Karpas-422 (cell line): ENCODE measurements at regions not wholly inside any gene's neighbourhood (a gene's known extent, or its start where the extent isn't known, plus 50 kb on each side); places are given as distances from the start of the nearest gene placed in this dataset.
A peak's percentile ranks its signal among the peaks of the same experiment; 100 is the strongest.
"Not testable (repeated sequence)": the region's sequence is repeated elsewhere in the genome, so short reads cannot be mapped to it uniquely, and the experiment has no call there.

Experiments
- DNase-seq: peaks from one replicate; pipeline ENCODE4 v3.0.0-alpha.2; 2015
- H2AFZ ChIP-seq: fragments of 200-600 bp; sonication (generic); 2 replicates; pipeline ENCODE4 v1.6.1; 2014; ENCODE audit warnings: antibody characterized with exemption, low read length, mixed read lengths
- H3K27ac ChIP-seq: fragments of 200-600 bp; sonication (generic); 2 replicates; pipeline ENCODE4 v1.5.1; 2014; ENCODE audit warnings: mild to moderate bottlenecking, low read length, moderate library complexity
- H3K27me3 ChIP-seq: fragments of 200-600 bp; sonication (generic); 2 replicates; pipeline ENCODE4 v1.6.1; 2014; ENCODE audit warnings: low read length, mixed read lengths
- H3K36me3 ChIP-seq: fragments of 200-600 bp; sonication (generic); 2 replicates; pipeline ENCODE4 v1.6.1; 2014; ENCODE audit warnings: low read length, mixed read lengths; ENCODE audit not compliant: insufficient read depth
- H3K4me1 ChIP-seq: fragments of 200-600 bp; sonication (generic); 2 replicates; pipeline ENCODE4 v1.6.1; 2014; ENCODE audit warnings: mild to moderate bottlenecking, low read length, mixed read lengths
- H3K4me2 ChIP-seq: fragments of 200-600 bp; sonication (generic); 2 replicates; pipeline ENCODE4 v1.6.1; 2014; ENCODE audit warnings: low read length, low read depth, mild to moderate bottlenecking; ENCODE audit not compliant: poor library complexity, severe bottlenecking
- H3K4me3 ChIP-seq: fragments of 200-600 bp; sonication (generic); 2 replicates; pipeline ENCODE4 v1.5.1; 2014; ENCODE audit warnings: mild to moderate bottlenecking, antibody characterized with exemption, low read length, mixed read lengths
- H3K79me2 ChIP-seq: fragments of 200-600 bp; sonication (generic); 2 replicates; pipeline ENCODE4 v1.6.1; 2014; ENCODE audit warnings: mild to moderate bottlenecking, low read length, mixed read lengths
- H3K9ac ChIP-seq: fragments of 200-600 bp; sonication (generic); 2 replicates; pipeline ENCODE4 v1.6.0; 2014; ENCODE audit warnings: low read length
- H3K9me2 ChIP-seq: fragments of 200-600 bp; sonication (generic), shearing (Covaris generic); replicated peaks from 2 replicates; pipeline ENCODE4 v1.6.0; 2014; ENCODE audit warnings: mild to moderate bottlenecking, low read length, moderate library complexity; ENCODE audit not compliant: insufficient read depth
- H3K9me3 ChIP-seq: fragments of 300-700, 200-600 bp; sonication (generic); 2 replicates; pipeline ENCODE4 v1.6.1; 2014; ENCODE audit warnings: low read length, mixed read lengths
- H4K20me1 ChIP-seq: fragments of 200-600 bp; sonication (generic); 2 replicates; pipeline ENCODE4 v1.6.1; 2014; ENCODE audit warnings: mild to moderate bottlenecking, antibody characterized with exemption, low read length, low read depth; ENCODE audit not compliant: insufficient read depth

DNA sequence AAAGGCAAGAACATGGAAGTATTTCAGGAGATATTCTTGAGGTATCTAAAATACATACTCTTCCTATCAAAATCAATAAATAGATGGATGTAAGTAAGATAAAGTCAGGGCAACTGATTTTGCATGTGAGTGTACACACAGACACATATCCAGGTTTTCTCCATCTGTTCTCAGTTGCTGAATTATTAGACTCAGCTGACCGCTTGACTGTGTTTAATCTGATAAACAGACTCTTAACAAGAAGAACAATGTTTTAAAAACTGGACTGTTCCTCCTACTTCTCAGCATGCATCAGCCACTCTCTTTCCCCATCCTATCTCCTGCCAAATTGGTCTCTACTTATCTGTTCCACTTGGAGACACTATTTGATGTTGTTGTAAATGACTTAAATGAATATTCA lies 73.5 kb downstream of the GOLGA8G start:
- Histone ChIP-seq H3K9ac (no peak overlapping the region), H3K9me2 (no peaks in the 10 kb centered on the region), H3K4me2 (no peak overlapping the region), H4K20me1 (no peaks in the 10 kb centered on the region), H3K27ac (no peak overlapping the region), H3K27me3 (no peaks in the 10 kb centered on the region), H3K79me2 (no peaks in the 10 kb centered on the region), H3K4me1 (no peaks in the 10 kb centered on the region), H3K9me3 (no peaks in the 10 kb centered on the region), H3K4me3 (no peak overlapping the region), H3K36me3 (no peaks in the 10 kb centered on the region), H2AFZ (no peak overlapping the region)
- peak; percentile 37 for DNase-seq

DNA sequence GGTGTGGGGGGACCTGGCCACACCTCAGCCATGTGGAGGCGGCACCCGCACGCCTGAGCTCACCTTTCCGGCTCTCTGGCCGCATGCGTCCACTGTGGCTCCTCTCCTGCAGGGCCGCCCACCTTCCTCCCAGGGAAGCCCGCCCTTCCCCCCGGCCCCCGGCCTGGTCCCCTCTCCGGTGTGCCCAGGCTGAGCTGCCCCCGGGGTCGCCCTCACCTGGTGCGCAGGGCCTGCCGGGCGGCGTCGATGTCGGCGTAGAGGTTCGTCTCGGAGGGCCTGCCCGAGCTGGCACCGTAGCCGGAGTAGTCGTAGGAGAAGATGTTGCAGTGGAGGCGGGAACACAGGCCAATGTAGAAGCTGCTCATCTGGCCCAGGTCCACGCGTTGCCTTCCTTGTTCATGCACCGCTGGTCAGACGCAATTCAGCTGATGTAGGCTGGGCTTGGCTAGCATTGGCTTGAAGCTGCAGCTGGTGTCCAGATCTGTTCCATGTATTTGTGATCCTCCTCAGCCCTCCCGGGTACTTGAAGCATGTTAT lies 75.3 kb downstream of the GOLGA8G start:
- not testable (repeated sequence) for H3K27me3 ChIP-seq, H4K20me1 ChIP-seq, H3K4me3 ChIP-seq, H3K27ac ChIP-seq, H3K9ac ChIP-seq, H3K4me1 ChIP-seq, H3K9me3 ChIP-seq, H3K79me2 ChIP-seq, H3K4me2 ChIP-seq, H3K36me3 ChIP-seq, H3K9me2 ChIP-seq, H2AFZ ChIP-seq
- peak; percentile 11 for DNase-seq

DNA sequence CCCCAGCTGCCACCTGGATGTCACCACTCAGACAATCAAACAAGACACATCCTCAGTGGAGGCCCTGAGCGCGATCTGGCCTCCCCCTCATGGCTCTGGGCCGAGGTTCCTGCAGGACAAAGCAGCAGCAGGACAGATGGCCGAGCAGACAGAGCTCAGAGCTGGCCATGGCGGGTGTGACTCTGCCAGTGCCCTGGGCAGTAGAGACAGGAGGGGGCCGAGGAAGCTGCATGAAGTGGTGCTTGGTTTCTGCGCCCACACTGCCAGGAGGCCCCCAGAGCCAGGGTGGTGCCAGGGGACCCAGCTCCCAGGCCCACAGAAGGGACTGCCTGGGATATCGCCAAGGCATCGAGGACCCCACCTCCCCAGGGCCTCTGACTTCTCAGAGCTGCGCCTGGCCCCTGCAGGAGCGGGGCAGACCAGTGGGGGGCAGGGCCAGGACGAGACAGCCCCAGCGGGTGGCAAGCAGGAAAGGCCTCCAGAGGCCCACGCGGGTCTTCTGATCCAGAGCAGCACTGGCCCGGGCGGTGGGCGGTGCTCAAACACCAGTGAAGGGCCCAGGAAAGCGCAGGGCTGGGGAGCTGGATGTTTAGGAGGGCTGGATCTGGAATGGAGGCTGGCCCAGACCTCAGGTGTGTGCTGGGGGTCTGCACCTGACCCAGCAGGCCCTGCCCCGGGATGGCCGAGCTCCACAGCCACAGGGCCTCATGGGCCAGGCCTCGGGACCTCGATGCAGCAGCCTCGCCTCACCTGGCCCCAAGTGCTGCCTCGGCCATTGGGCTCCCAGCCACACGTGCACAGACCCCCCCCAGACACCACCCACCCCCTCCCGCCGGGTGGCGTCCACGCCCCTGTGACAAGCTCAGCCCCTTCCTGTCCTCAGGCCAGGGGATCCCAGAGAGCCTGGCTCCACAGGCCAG lies 76.0 kb downstream of the GOLGA8G start:
- Histone ChIP-seq H3K36me3 (no peaks in the 10 kb centered on the region), H3K4me2 (no peak overlapping the region), H3K9me2 (no peaks in the 10 kb centered on the region), H3K4me3 (no peak overlapping the region), H3K9me3 (no peaks in the 10 kb centered on the region), H3K4me1 (no peaks in the 10 kb centered on the region), H3K79me2 (no peaks in the 10 kb centered on the region), H3K27ac (no peak overlapping the region), H3K9ac (no peak overlapping the region), H3K27me3 (no peaks in the 10 kb centered on the region), H2AFZ (no peak overlapping the region), H4K20me1 (no peaks in the 10 kb centered on the region)
- DNase-seq = peak; percentile 29

DNA sequence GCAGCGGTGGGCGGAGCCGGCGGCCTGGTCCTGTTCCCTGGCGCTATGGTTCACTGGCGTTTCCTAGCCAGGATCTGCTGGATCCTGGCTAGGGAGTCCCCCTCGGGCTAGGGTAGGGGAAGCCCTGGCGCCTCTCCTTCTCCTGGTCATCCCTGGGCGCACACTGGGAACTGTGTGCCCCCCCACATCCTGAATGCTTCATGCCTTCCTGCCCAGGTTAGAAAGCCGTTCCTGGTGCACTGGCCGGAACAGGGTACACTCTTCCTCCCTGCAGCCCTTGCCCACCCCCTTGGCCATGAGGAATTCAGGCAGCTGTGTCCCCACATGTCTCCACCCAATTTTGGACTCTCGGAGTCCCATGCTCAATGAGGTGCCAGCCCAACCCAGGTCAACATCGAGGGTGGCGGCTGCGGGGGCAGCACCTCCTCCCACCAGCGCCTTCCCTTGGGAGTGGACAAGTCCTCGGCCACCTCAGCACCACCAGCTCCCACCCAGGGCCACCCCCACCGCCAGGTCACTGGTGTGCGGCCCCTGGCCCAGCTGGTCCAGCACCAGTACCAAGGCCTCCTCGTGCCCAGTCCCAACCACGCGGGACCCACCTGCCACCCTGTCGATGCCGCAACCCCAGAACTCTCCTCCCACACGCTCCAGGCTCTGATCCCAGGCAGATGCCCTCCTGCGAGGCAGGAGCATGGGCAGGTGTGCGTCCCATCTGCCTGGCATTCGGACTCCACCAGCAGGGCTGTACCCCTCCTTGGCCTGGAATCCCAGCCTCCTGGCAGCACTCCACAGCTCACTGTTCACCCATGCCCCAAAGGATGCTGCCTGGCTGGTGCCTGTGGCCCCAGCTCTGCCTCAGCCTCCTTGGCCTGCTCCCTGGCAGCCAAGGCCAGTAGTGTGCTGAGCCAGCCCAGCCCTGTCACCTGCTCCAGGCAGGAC lies 77.0 kb downstream of the GOLGA8G start:
- not testable (repeated sequence) for H2AFZ ChIP-seq, H3K27me3 ChIP-seq, H3K9me3 ChIP-seq, H3K9me2 ChIP-seq, H3K9ac ChIP-seq, H3K4me3 ChIP-seq, H3K4me1 ChIP-seq, H3K79me2 ChIP-seq, H3K27ac ChIP-seq, H3K4me2 ChIP-seq, H3K36me3 ChIP-seq, H4K20me1 ChIP-seq
- peak; percentile 31 for DNase-seq

DNA sequence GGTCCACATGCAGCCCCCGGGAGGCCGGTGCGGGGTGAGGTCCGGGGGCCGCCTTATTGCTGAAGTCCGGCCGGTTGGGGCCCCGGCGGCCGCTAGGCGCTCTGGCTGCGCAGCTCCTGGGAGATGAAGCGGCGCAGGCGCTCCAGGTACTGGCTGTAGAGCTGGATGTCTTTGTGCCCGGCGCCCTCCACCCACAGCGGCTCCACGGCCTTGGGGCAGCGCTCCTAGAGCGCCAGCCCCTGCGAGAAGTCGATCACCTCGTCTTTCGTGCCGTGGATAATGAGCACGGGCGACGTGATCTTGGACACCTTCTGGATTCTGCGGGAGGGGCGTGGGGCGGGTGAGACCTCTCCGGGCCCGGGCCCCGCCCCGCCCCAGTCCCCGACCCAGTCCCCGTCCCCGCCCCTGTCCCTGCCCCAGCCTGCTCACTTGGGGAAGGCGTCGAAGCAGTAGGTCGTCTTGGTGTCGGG lies 76.3 kb downstream of the GOLGA8F start:
- not testable (repeated sequence) for H3K36me3 ChIP-seq, H3K4me3 ChIP-seq, H3K27ac ChIP-seq, H3K27me3 ChIP-seq, H3K9me3 ChIP-seq, H3K79me2 ChIP-seq, H3K9ac ChIP-seq, H3K4me2 ChIP-seq, H3K9me2 ChIP-seq, H2AFZ ChIP-seq, H4K20me1 ChIP-seq, H3K4me1 ChIP-seq
- DNase-seq = peak; percentile 5
